ENCODE measurements at regions not wholly inside any gene's neighbourhood (a gene's known extent, or its start where the extent isn't known, plus 50 kb on each side); places are given as distances from the start of the nearest gene placed in this dataset.

DNA sequence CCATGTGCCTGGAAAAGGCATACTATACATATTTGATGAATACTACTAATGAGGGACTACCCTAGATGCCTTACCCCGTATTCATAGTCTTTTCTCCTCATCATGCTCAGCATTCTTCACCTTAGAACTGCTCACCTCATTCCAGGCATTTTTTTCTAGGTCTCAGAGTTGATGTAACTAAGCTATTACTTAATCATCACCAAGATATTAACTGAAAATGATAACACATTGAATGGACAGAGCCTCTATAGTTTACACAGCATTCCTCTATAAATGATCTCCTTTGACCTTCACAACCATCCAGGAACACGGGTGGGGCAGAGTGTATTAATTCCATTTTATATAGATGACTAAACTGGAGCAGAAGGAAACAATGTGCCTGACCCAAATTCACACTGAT is 174.1 kb upstream of the DPH6 start:
- H3K9me3 Mint-ChIP-seq, result peaks cover 2% of the 10 kb centered on the region
- H3K27me3 Mint-ChIP-seq (ENCODE audit: insufficient read depth, low read depth), result no peaks in the 10 kb centered on the region
- TF ChIP-seq CTCF (IDR thresholded peaks at IDR 0.05), result no peak
- TF ChIP-seq EZH2phosphoT487 (IDR thresholded peaks at IDR 0.05), result no peak
- TF ChIP-seq EZH2 (IDR thresholded peaks at IDR 0.05), result no peak

DNA sequence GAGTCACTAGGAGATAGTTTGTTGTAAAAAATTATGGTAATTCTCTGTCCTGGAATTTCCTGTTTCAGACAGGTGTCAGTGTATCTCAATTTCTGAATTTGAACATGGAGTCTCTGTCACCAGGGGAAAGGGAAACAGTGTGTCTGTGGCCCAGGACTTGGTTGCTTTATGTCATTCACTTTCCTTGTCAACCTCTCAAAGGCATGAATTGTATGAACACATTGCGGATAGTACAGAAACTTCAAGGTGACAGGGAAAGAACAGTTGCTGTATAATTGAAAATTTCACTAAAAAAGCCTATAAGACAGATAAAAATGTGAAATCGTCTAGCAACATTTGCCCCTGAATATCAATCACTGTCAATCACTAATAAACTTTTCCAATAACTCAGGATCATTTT is 175.0 kb upstream of the DPH6 start:
- no peak overlapping the region for H3K4me3 ChIP-seq
- Mint-ChIP-seq H3K27ac (no peak overlapping the region), H3K27me3 (ENCODE audit: insufficient read depth, low read depth) (no peaks in the 10 kb centered on the region), H3K4me1 (peaks cover 6% of the 10 kb centered on the region), H3K36me3 (no peaks in the 10 kb centered on the region), H3K4me3 (no peak overlapping the region), H3K9me3 (no peaks in the 10 kb centered on the region)
- H3K27me3 ChIP-seq, result no peaks in the 10 kb centered on the region
- no peak overlapping the region for H2AFZ ChIP-seq (replicated peaks)
- H3K4me2 ChIP-seq, result no peak overlapping the region
- no peaks in the 10 kb centered on the region for H3K36me3 ChIP-seq
- no peak for DNase-seq (ENCODE audit: low spot score)
- H3K27ac ChIP-seq, result no peak overlapping the region
- H3F3A ChIP-seq (ENCODE audit: low read depth), result no peaks in the 10 kb centered on the region
- no peaks in the 10 kb centered on the region for H3K79me2 ChIP-seq (ENCODE audit: low read depth)
- H3K9me3 ChIP-seq (ENCODE audit: low read depth), result no peaks in the 10 kb centered on the region
- no peaks in the 10 kb centered on the region for H4K20me1 ChIP-seq (ENCODE audit: low read depth)
- TF ChIP-seq EZH2phosphoT487 (IDR thresholded peaks at IDR 0.05) (no peak), CTCF (IDR thresholded peaks at IDR 0.05) (no peak), EZH2 (IDR thresholded peaks at IDR 0.05) (no peak)
- no peaks in the 10 kb centered on the region for H3K4me1 ChIP-seq
- H3K9ac ChIP-seq, result no peak overlapping the region

More for the DNA sequence above, 174.1 kb upstream of the DPH6 start:
- no peaks in the 10 kb centered on the region for H3F3A ChIP-seq (ENCODE audit: low read depth)
- H3K27ac ChIP-seq, result no peak overlapping the region
- H3K27ac Mint-ChIP-seq, result no peak overlapping the region
- H3K4me2 ChIP-seq, result no peak overlapping the region
- no peaks in the 10 kb centered on the region for H3K9me3 ChIP-seq (ENCODE audit: low read depth)
- H3K36me3 Mint-ChIP-seq, result no peaks in the 10 kb centered on the region
- H3K9ac ChIP-seq, result no peak overlapping the region
- no peaks in the 10 kb centered on the region for H4K20me1 ChIP-seq (ENCODE audit: low read depth)
- no peak overlapping the region for H3K4me3 ChIP-seq
- DNase-seq (ENCODE audit: low spot score), result no peak
- peaks cover 6% of the 10 kb centered on the region for H3K4me1 Mint-ChIP-seq
- H3K36me3 ChIP-seq, result no peaks in the 10 kb centered on the region
- no peaks in the 10 kb centered on the region for H3K4me1 ChIP-seq
- no peaks in the 10 kb centered on the region for H3K27me3 ChIP-seq
- H3K79me2 ChIP-seq (ENCODE audit: low read depth), result no peaks in the 10 kb centered on the region
- no peak overlapping the region for H2AFZ ChIP-seq (replicated peaks)
- H3K4me3 Mint-ChIP-seq, result no peak overlapping the region

DNA sequence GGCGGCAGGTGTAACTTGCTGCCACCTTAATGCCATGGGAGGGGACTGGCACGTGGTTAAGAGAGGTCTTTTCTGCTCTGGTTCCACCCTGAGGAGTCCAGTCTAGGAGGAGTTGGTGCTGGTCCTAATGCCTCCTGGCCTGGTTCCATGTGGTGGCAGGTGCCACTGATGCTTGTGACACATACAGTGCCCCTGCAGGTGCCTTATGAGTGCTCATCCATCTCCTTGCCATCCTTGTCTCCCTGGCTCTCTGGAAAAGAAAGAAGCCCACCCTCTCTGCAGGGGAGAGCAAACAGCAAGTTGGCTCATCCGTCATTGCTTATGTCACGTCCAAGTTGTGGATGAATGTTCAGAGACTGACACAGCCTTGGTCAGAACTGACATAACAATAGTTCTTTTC is 175.8 kb upstream of the DPH6 start:
- H3K27ac ChIP-seq, result no peak overlapping the region
- H3K9me3 ChIP-seq (ENCODE audit: low read depth), result no peaks in the 10 kb centered on the region
- H3K4me1 Mint-ChIP-seq, result peaks cover 6% of the 10 kb centered on the region
- no peaks in the 10 kb centered on the region for H3K27me3 Mint-ChIP-seq (ENCODE audit: insufficient read depth, low read depth)
- no peaks in the 10 kb centered on the region for H3K9me3 Mint-ChIP-seq
- H3F3A ChIP-seq (ENCODE audit: low read depth), result no peaks in the 10 kb centered on the region
- H3K27ac Mint-ChIP-seq, result no peak overlapping the region
- H3K36me3 Mint-ChIP-seq, result no peaks in the 10 kb centered on the region
- no peak overlapping the region for H3K4me2 ChIP-seq
- H3K4me3 Mint-ChIP-seq, result no peak overlapping the region
- no peak overlapping the region for H3K9ac ChIP-seq
- no peaks in the 10 kb centered on the region for H3K79me2 ChIP-seq (ENCODE audit: low read depth)
- DNase-seq (ENCODE audit: low spot score), result no peak
- no peak for TF ChIP-seq EZH2 (IDR thresholded peaks at IDR 0.05)
- no peak for TF ChIP-seq CTCF (IDR thresholded peaks at IDR 0.05)
- TF ChIP-seq EZH2phosphoT487 (IDR thresholded peaks at IDR 0.05), result no peak
- no peaks in the 10 kb centered on the region for H4K20me1 ChIP-seq (ENCODE audit: low read depth)
- no peaks in the 10 kb centered on the region for H3K27me3 ChIP-seq
- H3K4me1 ChIP-seq, result no peaks in the 10 kb centered on the region
- H3K4me3 ChIP-seq, result no peak overlapping the region
- no peaks in the 10 kb centered on the region for H3K36me3 ChIP-seq
- no peak overlapping the region for H2AFZ ChIP-seq (replicated peaks)

DNA sequence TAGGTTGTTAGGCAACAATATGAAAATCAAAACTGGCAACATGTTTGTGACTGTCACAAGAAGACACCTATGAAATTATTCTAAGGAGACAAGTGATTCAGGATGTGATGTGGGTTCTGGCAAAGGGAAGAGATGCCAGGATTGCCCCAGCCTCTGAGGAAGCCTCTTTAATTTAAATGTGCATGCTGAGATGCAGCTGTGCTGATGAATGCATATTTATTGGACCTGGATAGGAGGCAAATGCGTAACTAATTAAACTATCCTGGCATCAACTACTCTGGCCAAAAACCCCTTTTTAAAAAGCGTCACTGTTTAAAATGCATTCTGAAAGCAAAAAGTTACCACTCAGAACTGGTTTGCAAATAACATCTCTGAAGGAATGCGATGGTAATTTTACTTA is 176.5 kb upstream of the DPH6 start:
- H3K79me2 ChIP-seq (ENCODE audit: low read depth), result no peaks in the 10 kb centered on the region
- no peak overlapping the region for H3K27ac Mint-ChIP-seq
- no peaks in the 10 kb centered on the region for H3F3A ChIP-seq (ENCODE audit: low read depth)
- no peaks in the 10 kb centered on the region for H3K27me3 Mint-ChIP-seq (ENCODE audit: insufficient read depth, low read depth)
- no peak overlapping the region for H3K9ac ChIP-seq
- H3K36me3 ChIP-seq, result no peaks in the 10 kb centered on the region
- no peak overlapping the region for H3K4me3 ChIP-seq
- H4K20me1 ChIP-seq (ENCODE audit: low read depth), result no peaks in the 10 kb centered on the region
- H3K4me2 ChIP-seq, result no peak overlapping the region
- H3K27ac ChIP-seq, result no peak overlapping the region
- DNase-seq (ENCODE audit: low spot score), result no peak
- H3K9me3 ChIP-seq (ENCODE audit: low read depth), result no peaks in the 10 kb centered on the region
- no peak for TF ChIP-seq EZH2 (IDR thresholded peaks at IDR 0.05)
- no peak for TF ChIP-seq EZH2phosphoT487 (IDR thresholded peaks at IDR 0.05)
- TF ChIP-seq CTCF (IDR thresholded peaks at IDR 0.05), result no peak
- no peaks in the 10 kb centered on the region for H3K9me3 Mint-ChIP-seq
- no peak overlapping the region for H2AFZ ChIP-seq (replicated peaks)
- H3K4me3 Mint-ChIP-seq, result no peak overlapping the region
- H3K4me1 ChIP-seq, result no peaks in the 10 kb centered on the region
- peaks cover 6% of the 10 kb centered on the region for H3K4me1 Mint-ChIP-seq
- H3K36me3 Mint-ChIP-seq, result no peaks in the 10 kb centered on the region
- no peaks in the 10 kb centered on the region for H3K27me3 ChIP-seq

All from neural progenitor cell (in vitro differentiated cells).